ENCODE measurements at regions not wholly inside any gene's neighbourhood (a gene's known extent, or its start where the extent isn't known, plus 50 kb on each side); places are given as distances from the start of the nearest gene placed in this dataset.

DNA sequence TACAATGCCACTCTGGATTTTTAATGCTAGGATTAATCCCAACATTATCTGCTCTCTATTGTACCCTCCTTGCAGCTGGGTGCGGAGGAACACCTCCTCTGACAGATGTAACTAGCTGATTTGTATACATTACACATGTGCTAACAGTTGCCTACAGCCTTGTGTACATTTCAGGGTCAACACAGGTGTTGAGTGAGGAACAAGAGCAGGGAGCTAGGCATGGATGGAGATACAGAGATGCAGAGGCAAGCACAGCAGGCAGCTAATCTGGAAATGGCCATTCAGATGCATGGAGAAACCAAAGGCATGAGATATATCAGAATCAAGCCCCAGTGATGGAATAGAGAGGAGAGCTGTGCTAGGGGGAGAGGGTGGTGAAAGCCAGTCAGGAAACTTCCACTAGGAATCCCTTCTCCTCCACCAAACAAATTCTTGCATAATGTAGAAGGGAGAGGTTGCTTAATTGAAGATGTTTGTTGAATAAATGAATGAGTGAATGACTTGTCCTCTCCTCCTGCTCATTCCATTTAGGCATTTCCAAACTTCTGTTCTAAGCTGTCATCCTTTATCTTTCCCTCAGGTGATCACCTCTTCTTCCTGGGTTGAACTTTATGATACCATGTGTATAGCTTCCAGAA is 313.2 kb downstream of the ATP23 start:
- TF ChIP-seq CTCF (IDR thresholded peaks at IDR 0.05; ENCODE audit: low read depth, low read length, poor library complexity, severe bottlenecking) (no peak), EZH2phosphoT487 (IDR thresholded peaks at IDR 0.05; ENCODE audit: borderline replicate concordance, low read length) (no peak)

Measured in DOHH2 (cell line).